Cardiac fibroblast (primary cell): ENCODE measurements at regions not wholly inside any gene's neighbourhood (a gene's known extent, or its start where the extent isn't known, plus 50 kb on each side); places are given as distances from the start of the nearest gene placed in this dataset.

Source experiments
- DNase-seq, 2 donors: peaks; one replicate each; pipeline versions ENCODE4 v3.0.0 to v3.0.0-alpha.2; 2010; ENCODE audit warnings: low read depth in 2 of 2
- H3K4me3 ChIP-seq, 2 donors: replicated peaks in 1 of 2; 1 replicate in 1 of 2; 2 replicates in 1 of 2; pipeline ENCODE4 v1.5.1; 2011; ENCODE audit warnings: low read depth in 2 of 2, low read length in 2 of 2, mild to moderate bottlenecking in 2 of 2, moderate library complexity in 1 of 2
- CTCF ChIP-seq: IDR thresholded peaks from one replicate; pipeline ENCODE4 v1.5.1; 2011; ENCODE audit warnings: low read depth, mild to moderate bottlenecking, low read length, inconsistent platforms

DNA sequence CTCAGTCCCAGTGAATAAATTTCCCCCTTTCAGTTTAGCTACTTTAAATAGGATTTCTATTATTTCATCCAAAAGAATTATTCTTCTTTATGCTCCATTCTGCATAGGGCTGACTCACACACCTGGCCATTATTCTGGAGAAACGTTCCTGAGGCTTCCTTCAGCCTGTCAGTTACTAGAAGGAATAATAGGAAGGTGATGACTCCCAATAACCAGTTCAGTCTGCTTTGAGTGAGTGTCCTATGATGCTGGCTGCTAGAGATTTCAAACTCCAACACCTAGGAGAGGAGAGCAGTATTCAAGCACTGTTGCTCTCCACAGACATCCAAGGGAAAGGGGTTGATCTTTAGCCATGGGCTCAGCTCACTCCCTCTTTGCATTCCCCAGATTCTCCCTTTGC lies 117.8 kb downstream of the KCTD12 start:
- no peak overlapping the region for H3K4me3 ChIP-seq
- DNase-seq, result no peak
- TF ChIP-seq CTCF, result no peak

GRCh38 chr13:76764916-76765315 lies 121.3 kb downstream of the KCTD12 start:
- H3K4me3 ChIP-seq, result no peak overlapping the region
- no peak for TF ChIP-seq CTCF
- no peak for DNase-seq

DNA sequence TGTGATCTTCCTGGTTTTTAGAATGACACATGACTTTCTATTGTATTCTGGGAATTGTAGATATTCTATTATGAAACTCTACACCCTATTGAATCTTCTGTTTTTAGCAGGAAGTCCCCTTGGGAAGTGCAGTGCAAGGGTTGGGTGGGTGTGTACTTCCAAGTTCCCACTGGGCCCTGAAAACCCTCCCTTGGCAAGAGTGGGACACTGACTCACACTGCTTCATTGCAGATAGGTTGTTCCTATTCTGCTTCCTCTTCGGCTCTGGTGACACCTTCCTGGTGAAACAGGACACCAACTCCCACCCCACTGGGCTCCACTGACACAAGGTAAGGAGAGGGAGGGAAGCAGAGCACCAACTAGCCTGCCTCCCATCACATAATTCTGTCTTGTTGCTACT lies 121.8 kb downstream of the KCTD12 start:
- peak; percentile 78 to 90 for DNase-seq
- no peak overlapping the region for H3K4me3 ChIP-seq
- TF ChIP-seq CTCF, result no peak

DNA sequence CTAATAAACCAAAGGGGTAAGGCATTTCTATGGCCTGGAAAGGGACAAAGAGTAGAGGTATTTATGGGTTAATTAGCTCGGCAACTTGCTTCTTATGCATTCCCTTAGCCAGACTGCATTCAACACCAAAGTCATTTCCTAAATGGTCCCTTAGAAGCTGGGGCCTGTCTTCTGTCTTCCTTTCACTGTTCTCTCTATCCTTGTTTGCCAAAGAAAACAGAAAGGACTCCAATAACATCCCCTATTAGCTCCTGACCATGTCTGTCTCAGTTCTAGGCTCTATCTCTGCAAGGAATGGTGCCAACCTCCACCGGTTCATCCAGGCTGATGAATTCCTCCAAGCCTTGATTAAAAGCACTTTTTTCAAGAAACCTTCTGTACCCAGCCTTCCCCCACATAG lies 123.5 kb downstream of the KCTD12 start:
- TF ChIP-seq CTCF, result no peak
- no peak overlapping the region for H3K4me3 ChIP-seq
- peak in 1 of 2 donors; percentile 56 for DNase-seq

DNA sequence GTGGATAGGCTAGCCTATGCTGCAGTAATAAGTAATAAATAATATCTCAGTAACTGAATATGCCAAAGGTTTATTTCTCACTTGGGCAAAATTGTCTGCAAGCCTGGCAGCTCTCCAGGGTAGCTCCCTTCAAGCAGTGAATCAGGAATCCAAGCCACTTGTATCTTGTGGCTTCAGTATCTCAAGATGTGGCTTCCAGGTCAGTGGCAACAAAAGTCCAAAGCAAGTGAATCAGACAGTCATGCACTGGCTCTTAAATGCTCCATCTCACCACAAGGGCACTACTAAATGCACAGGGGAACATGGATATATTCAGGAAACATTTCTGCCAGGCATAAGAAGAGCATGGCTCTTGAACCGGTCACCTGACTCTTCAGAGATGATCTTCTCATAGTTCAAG lies 126.3 kb downstream of the KCTD12 start:
- peak in 1 of 2 donors; percentile 46 for DNase-seq
- TF ChIP-seq CTCF, result no peak
- no peak overlapping the region for H3K4me3 ChIP-seq

DNA sequence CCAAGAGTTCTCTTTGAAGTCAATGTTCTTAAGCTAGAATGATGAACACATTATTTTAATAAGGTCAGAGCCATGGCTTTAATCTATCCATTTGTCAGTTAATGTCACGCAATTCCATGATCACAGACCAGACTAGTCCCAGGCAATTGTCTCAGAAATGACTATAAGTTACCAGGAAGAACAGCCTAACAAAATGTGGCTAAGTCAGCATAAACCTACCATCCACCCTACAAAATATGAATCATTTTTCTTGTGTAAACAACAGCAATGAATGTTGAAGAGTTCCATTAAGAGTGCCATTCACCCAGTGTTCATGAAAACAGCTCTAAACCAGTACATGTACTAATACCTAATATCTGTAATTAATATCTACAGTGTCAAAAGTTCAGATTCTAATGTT lies 127.5 kb downstream of the KCTD12 start:
- H3K4me3 ChIP-seq, result no peak overlapping the region
- no peak for TF ChIP-seq CTCF
- peak in 1 of 2 donors; percentile 49 for DNase-seq

DNA sequence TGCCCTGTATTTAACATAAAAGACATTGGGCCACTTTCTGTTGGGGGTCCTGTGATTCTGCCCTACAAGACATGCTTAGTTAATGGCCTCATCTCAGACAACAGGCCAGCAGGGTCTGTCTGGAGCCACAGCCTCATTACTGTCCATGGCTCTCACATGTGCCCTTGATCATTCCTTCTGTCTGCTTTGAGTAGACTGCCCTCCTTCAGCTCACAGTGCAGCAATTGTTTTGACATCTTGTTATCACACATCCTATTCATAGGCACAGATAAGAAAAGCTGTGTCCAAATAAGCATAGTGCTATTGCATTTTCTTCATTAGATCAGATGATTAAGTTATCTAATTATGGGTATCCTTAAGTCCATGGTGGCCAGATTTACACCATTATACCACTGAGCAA lies 127.9 kb downstream of the KCTD12 start:
- no peak for DNase-seq
- H3K4me3 ChIP-seq, result no peak overlapping the region
- TF ChIP-seq CTCF, result no peak
